Kidney glomerular epithelial cell (primary cell): ENCODE measurements at regions not wholly inside any gene's neighbourhood (a gene's known extent, or its start where the extent isn't known, plus 50 kb on each side); places are given as distances from the start of the nearest gene placed in this dataset.
"Not testable (repeated sequence)": the region's sequence is repeated elsewhere in the genome, so short reads cannot be mapped to it uniquely, and the experiment has no call there.

Source experiments
- DNase-seq: peaks from one replicate; lab custom pipeline; 2025; lab: John Stamatoyannopoulos, UW

GRCh38 chr5:163950248-163950647, 444.8 kb downstream of the MAT2B start:
- DNase-seq = no peak

GRCh38 chr5:163951069-163951468, 445.6 kb downstream of the MAT2B start:
- no peak for DNase-seq

- no peak for DNase-seq
These were observed 448.5 kb downstream of the MAT2B start for GRCh38 chr5:163953901-163954300.

- not testable (repeated sequence) for DNase-seq
These were observed 455.8 kb downstream of the MAT2B start for GRCh38 chr5:163961230-163961629.

- no peak for DNase-seq
These were observed 458.5 kb downstream of the MAT2B start for GRCh38 chr5:163963881-163964280.

- no peak for DNase-seq
These were observed 459.3 kb downstream of the MAT2B start for GRCh38 chr5:163964671-163965070.

- DNase-seq = no peak
These were observed 461.8 kb downstream of the MAT2B start for GRCh38 chr5:163967268-163967667.

GRCh38 chr5:163968651-163969050, 463.2 kb downstream of the MAT2B start:
- no peak for DNase-seq

GRCh38 chr5:163976696-163977095, 471.3 kb downstream of the MAT2B start:
- no peak for DNase-seq

- DNase-seq = no peak
These were observed 473.5 kb downstream of the MAT2B start for GRCh38 chr5:163978897-163979296.

- DNase-seq = no peak
These were observed 483.1 kb downstream of the MAT2B start for GRCh38 chr5:163988566-163988965.

GRCh38 chr5:163993126-163993525, 487.7 kb downstream of the MAT2B start:
- DNase-seq = no peak

GRCh38 chr5:163995206-163995605, 489.8 kb downstream of the MAT2B start:
- no peak for DNase-seq

GRCh38 chr5:163997965-163998364, 492.5 kb downstream of the MAT2B start:
- no peak for DNase-seq

- DNase-seq = no peak
These were observed 494.8 kb downstream of the MAT2B start for GRCh38 chr5:164000241-164000640.

- DNase-seq = peak; percentile 13
These were observed 495.4 kb downstream of the MAT2B start for GRCh38 chr5:164000819-164001218.

- no peak for DNase-seq
These were observed 496.8 kb downstream of the MAT2B start for GRCh38 chr5:164002214-164002613.

GRCh38 chr5:164002628-164003027, 497.2 kb downstream of the MAT2B start:
- peak; percentile 42 for DNase-seq

- no peak for DNase-seq
These were observed 499.7 kb downstream of the MAT2B start for GRCh38 chr5:164005071-164005470.

GRCh38 chr5:164007064-164007463, 501.6 kb downstream of the MAT2B start:
- DNase-seq = no peak

- DNase-seq = no peak
These were observed 504.2 kb downstream of the MAT2B start for GRCh38 chr5:164009621-164010020.

- no peak for DNase-seq
These were observed 505.5 kb downstream of the MAT2B start for GRCh38 chr5:164010900-164011299.

GRCh38 chr5:164012371-164012770, 507.0 kb downstream of the MAT2B start:
- DNase-seq = no peak

- DNase-seq = peak; percentile 39
These were observed 507.8 kb downstream of the MAT2B start for GRCh38 chr5:164013077-164013670.

GRCh38 chr5:164020116-164020515, 514.7 kb downstream of the MAT2B start:
- DNase-seq = no peak
